ENCODE measurements at regions not wholly inside any gene's neighbourhood (a gene's known extent, or its start where the extent isn't known, plus 50 kb on each side); places are given as distances from the start of the nearest gene placed in this dataset.

GRCh38 chr1:61004262-61005003 is 77.9 kb upstream of the NFIA start:
- WGBS, 2 donors = 81 to 84% methylated on average over 4 of the region's 4 CpGs
- no peaks in the 10 kb centered on the region for H3K36me3 ChIP-seq
- no peak overlapping the region for H3K27ac ChIP-seq
- DNase-seq = no peak
- H3K27me3 ChIP-seq = no peaks in the 10 kb centered on the region
- intact Hi-C loops (cut with DNase I) = no loop called here
- H3K4me3 ChIP-seq = no peak overlapping the region
- no peaks in the 10 kb centered on the region for H3K9me3 ChIP-seq
- no peak for TF ChIP-seq POLR2AphosphoS5 (IDR thresholded peaks at IDR 0.05)
- no peak for TF ChIP-seq CTCF (IDR thresholded peaks at IDR 0.05)
- TF ChIP-seq POLR2A (IDR thresholded peaks at IDR 0.05) = no peak
- TF ChIP-seq EP300 (IDR thresholded peaks at IDR 0.05) = no peak
- no peaks in the 10 kb centered on the region for H3K4me1 ChIP-seq

GRCh38 chr1:61000327-61000726 is 82.0 kb upstream of the NFIA start:
- H3K4me1 ChIP-seq = no peaks in the 10 kb centered on the region
- 94 to 95% methylated on average over 3 of the region's 3 CpGs for WGBS, 2 donors
- no peak overlapping the region for H3K27ac ChIP-seq
- DNase-seq = no peak
- H3K4me3 ChIP-seq = no peak overlapping the region
- intact Hi-C loops (cut with DNase I) = no loop called here
- H3K9me3 ChIP-seq = no peaks in the 10 kb centered on the region
- no peak for TF ChIP-seq POLR2A (IDR thresholded peaks at IDR 0.05)
- H3K36me3 ChIP-seq = no peaks in the 10 kb centered on the region
- no peaks in the 10 kb centered on the region for H3K27me3 ChIP-seq

- TF ChIP-seq EP300 (IDR thresholded peaks at IDR 0.05) (no peak), CTCF (IDR thresholded peaks at IDR 0.05) (no peak), POLR2AphosphoS5 (IDR thresholded peaks at IDR 0.05) (no peak), POLR2A (IDR thresholded peaks at IDR 0.05) (no peak)
- Histone ChIP-seq H3K9me3 (no peaks in the 10 kb centered on the region), H3K27ac (no peak overlapping the region), H3K4me3 (no peak overlapping the region), H3K4me1 (no peaks in the 10 kb centered on the region), H3K36me3 (no peaks in the 10 kb centered on the region), H3K27me3 (no peaks in the 10 kb centered on the region)
- intact Hi-C loops (cut with DNase I) = no loop called here
- no peak for DNase-seq
- 93 to 94% methylated on average over 5 of the region's 5 CpGs for WGBS, 2 donors
Measured at GRCh38 chr1:60998786-60999185, 83.6 kb upstream of the NFIA start.

GRCh38 chr1:60994828-60995492 is 87.4 kb upstream of the NFIA start:
- TF ChIP-seq POLR2A (IDR thresholded peaks at IDR 0.05) = no peak
- TF ChIP-seq EP300 (IDR thresholded peaks at IDR 0.05) = no peak
- TF ChIP-seq POLR2AphosphoS5 (IDR thresholded peaks at IDR 0.05) = no peak
- no peak for TF ChIP-seq CTCF (IDR thresholded peaks at IDR 0.05)
- intact Hi-C loops (cut with DNase I) = no loop called here
- no peak for DNase-seq
- Histone ChIP-seq H3K36me3 (no peaks in the 10 kb centered on the region), H3K9me3 (no peaks in the 10 kb centered on the region), H3K27me3 (no peaks in the 10 kb centered on the region), H3K4me1 (peaks cover 0 to 7% (median 3%) of the 10 kb centered on the region in 4 donors), H3K27ac (no peak overlapping the region), H3K4me3 (no peak overlapping the region)

GRCh38 chr1:60994369-60994768 is 88.0 kb upstream of the NFIA start:
- H3K9me3 ChIP-seq = no peaks in the 10 kb centered on the region
- H3K27me3 ChIP-seq = no peaks in the 10 kb centered on the region
- H3K27ac ChIP-seq = no peak overlapping the region
- intact Hi-C loops (cut with DNase I) = no loop called here
- peaks cover 0 to 12% (median 9%) of the 10 kb centered on the region in 4 donors for H3K4me1 ChIP-seq
- H3K36me3 ChIP-seq = no peaks in the 10 kb centered on the region
- no peak for DNase-seq
- H3K4me3 ChIP-seq = no peak overlapping the region
- WGBS, 2 donors = 91 to 99% methylated on average over 3 of the region's 3 CpGs
- TF ChIP-seq POLR2A (IDR thresholded peaks at IDR 0.05) = no peak
- no peak for TF ChIP-seq EP300 (IDR thresholded peaks at IDR 0.05)
- TF ChIP-seq POLR2AphosphoS5 (IDR thresholded peaks at IDR 0.05) = no peak
- TF ChIP-seq CTCF (IDR thresholded peaks at IDR 0.05) = no peak
